ENCODE measurements at regions not wholly inside any gene's neighbourhood (a gene's known extent, or its start where the extent isn't known, plus 50 kb on each side); places are given as distances from the start of the nearest gene placed in this dataset.

DNA sequence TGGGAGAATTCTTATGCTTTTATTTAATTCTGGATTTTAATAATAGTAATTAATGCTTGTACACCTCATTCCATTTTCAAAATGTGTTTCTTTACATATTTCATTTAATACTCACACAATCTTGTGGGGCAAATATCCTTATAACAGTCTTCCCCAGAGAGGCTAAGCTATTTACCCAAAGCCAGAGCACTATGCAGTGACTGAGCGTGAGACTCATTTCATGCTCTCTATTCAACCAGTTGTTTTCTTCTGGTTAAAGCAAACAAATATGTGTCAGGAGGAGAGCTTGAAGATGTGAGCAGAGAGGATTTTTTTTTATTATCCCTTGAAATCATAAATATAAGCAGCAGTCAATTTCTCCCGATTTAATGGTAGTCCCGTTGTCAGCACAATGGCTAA is 548.3 kb upstream of the TBL1XR1 start:
- TF ChIP-seq EP300 (conservative IDR thresholded peaks at IDR 0.05; ENCODE audit: poor library complexity, severe bottlenecking) (no peak), CTCF (IDR thresholded peaks at IDR 0.05; ENCODE audit: poor library complexity, severe bottlenecking) (no peak), TAF1 (IDR thresholded peaks at IDR 0.05; ENCODE audit: low read depth) (no peak), RAD21 (conservative IDR thresholded peaks at IDR 0.05) (no peak), POLR2AphosphoS5 (IDR thresholded peaks at IDR 0.05) (no peak), EZH2 (IDR thresholded peaks at IDR 0.05; ENCODE audit: borderline replicate concordance, insufficient read depth, low read length, poor library complexity, severe bottlenecking) (no peak)

Measured in neural cell (in vitro differentiated cells).